VCaP (cell line): ENCODE measurements at regions not wholly inside any gene's neighbourhood (a gene's known extent, or its start where the extent isn't known, plus 50 kb on each side); places are given as distances from the start of the nearest gene placed in this dataset.

Experiments
- H3K27ac ChIP-seq: fragments of 450-650 bp; 2 replicates; pipeline ENCODE4 v1.5.1; 2017
- TF ChIP-seq, protein P1 (sequence below): fragments of 450-650 bp; conservative IDR thresholded peaks from 2 replicates; pipeline ENCODE4 v1.5.1; 2017; ENCODE audit warnings: mild to moderate bottlenecking, moderate library complexity

GRCh38 chr5:174235221-174236011 is 189.9 kb downstream of the NSG2 start:
- H3K27ac ChIP-seq = no peak overlapping the region
- TF ChIP-seq, protein P1, sequence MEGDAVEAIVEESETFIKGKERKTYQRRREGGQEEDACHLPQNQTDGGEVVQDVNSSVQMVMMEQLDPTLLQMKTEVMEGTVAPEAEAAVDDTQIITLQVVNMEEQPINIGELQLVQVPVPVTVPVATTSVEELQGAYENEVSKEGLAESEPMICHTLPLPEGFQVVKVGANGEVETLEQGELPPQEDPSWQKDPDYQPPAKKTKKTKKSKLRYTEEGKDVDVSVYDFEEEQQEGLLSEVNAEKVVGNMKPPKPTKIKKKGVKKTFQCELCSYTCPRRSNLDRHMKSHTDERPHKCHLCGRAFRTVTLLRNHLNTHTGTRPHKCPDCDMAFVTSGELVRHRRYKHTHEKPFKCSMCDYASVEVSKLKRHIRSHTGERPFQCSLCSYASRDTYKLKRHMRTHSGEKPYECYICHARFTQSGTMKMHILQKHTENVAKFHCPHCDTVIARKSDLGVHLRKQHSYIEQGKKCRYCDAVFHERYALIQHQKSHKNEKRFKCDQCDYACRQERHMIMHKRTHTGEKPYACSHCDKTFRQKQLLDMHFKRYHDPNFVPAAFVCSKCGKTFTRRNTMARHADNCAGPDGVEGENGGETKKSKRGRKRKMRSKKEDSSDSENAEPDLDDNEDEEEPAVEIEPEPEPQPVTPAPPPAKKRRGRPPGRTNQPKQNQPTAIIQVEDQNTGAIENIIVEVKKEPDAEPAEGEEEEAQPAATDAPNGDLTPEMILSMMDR = no peak

GRCh38 chr5:174236070-174236469 is 190.6 kb downstream of the NSG2 start:
- H3K27ac ChIP-seq = no peak overlapping the region
- TF ChIP-seq, protein P1 = no peak

- TF ChIP-seq, protein P1 = no peak
- no peak overlapping the region for H3K27ac ChIP-seq
Observed at GRCh38 chr5:174239718-174240117, 194.2 kb downstream of the NSG2 start.

DNA sequence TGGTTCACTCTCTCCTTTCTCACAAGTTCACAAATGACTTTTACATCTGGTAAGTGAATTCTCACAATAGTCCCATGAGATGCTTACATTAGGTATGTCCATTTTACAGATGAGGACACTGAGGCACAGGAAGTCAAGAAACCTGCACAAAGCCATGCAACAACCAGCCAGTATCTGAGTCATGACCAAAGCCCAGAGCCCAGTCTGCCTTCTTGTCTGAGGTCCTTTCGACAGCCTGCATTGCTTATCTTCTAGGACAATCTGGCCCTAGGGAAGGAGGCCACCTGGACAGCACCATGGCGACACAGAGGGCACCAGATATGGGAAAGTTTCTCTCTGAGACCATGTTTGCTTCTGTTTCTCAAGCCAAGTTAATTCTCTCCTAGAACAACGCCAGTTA is 197.1 kb downstream of the NSG2 start:
- TF ChIP-seq, protein P1 = no peak

GRCh38 chr5:174243904-174244303 is 198.4 kb downstream of the NSG2 start:
- TF ChIP-seq, protein P1 = no peak

More for the DNA sequence above, 197.1 kb downstream of the NSG2 start:
- H3K27ac ChIP-seq = no peak overlapping the region

GRCh38 chr5:174245516-174246075 is 200.1 kb downstream of the NSG2 start:
- no peak overlapping the region for H3K27ac ChIP-seq
- TF ChIP-seq, protein P1 = no peak

More at GRCh38 chr5:174243904-174244303, 198.4 kb downstream of the NSG2 start:
- no peak overlapping the region for H3K27ac ChIP-seq

- TF ChIP-seq, protein P1 = no peak
- no peak overlapping the region for H3K27ac ChIP-seq
Observed at GRCh38 chr5:174246743-174247142, 201.2 kb downstream of the NSG2 start.
